ENCODE measurements at regions not wholly inside any gene's neighbourhood (a gene's known extent, or its start where the extent isn't known, plus 50 kb on each side); places are given as distances from the start of the nearest gene placed in this dataset.

- TF ChIP-seq CREB1 (IDR thresholded peaks at IDR 0.05) (no peak), SRF (IDR thresholded peaks at IDR 0.05; ENCODE audit: low read depth, low read length) (no peak), POLR2AphosphoS5 (IDR thresholded peaks at IDR 0.05; ENCODE audit: low read depth, low read length) (no peak), KDM5A (IDR thresholded peaks at IDR 0.05; ENCODE audit: low read length) (no peak), MAX (IDR thresholded peaks at IDR 0.05) (no peak), EP300 (IDR thresholded peaks at IDR 0.05; ENCODE audit: borderline replicate concordance in 1 of 2, low read depth in 2 of 2, low read length in 2 of 2) (no peak), ZNF274 (IDR thresholded peaks at IDR 0.05; ENCODE audit: borderline replicate concordance, extremely low read depth, low read length) (no peak), NRF1 (IDR thresholded peaks at IDR 0.05; ENCODE audit: low read depth, low read length) (no peak)
- TF ChIP-seq, protein P1, sequence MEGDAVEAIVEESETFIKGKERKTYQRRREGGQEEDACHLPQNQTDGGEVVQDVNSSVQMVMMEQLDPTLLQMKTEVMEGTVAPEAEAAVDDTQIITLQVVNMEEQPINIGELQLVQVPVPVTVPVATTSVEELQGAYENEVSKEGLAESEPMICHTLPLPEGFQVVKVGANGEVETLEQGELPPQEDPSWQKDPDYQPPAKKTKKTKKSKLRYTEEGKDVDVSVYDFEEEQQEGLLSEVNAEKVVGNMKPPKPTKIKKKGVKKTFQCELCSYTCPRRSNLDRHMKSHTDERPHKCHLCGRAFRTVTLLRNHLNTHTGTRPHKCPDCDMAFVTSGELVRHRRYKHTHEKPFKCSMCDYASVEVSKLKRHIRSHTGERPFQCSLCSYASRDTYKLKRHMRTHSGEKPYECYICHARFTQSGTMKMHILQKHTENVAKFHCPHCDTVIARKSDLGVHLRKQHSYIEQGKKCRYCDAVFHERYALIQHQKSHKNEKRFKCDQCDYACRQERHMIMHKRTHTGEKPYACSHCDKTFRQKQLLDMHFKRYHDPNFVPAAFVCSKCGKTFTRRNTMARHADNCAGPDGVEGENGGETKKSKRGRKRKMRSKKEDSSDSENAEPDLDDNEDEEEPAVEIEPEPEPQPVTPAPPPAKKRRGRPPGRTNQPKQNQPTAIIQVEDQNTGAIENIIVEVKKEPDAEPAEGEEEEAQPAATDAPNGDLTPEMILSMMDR (IDR thresholded peaks at IDR 0.05; ENCODE audit: control extremely low read depth in 1 of 3, insufficient read depth in 1 of 3, low read depth in 1 of 3, low read length in 3 of 3): no peak
Observed at GRCh38 chr9:80790764-80791163, 898.6 kb downstream of the TLE1 start.
